HEK293T (cell line): ENCODE measurements at regions not wholly inside any gene's neighbourhood (a gene's known extent, or its start where the extent isn't known, plus 50 kb on each side); places are given as distances from the start of the nearest gene placed in this dataset.

Experiments
- CTCF ChIA-PET: fragments of 350-600 bp; formaldehyde crosslinking; extraction: SDS; loops from one replicate; lab custom pipeline; 2021; ENCODE audit warnings: antibody characterized with exemption, inconsistent platforms; lab: Yijun Ruan, JAX
- POLR2A ChIA-PET: fragments of 350-600 bp; formaldehyde crosslinking; extraction: SDS; loops from one replicate; lab custom pipeline; 2020; ENCODE audit warnings: antibody characterized with exemption, inconsistent platforms; lab: Yijun Ruan, JAX
- DNase-seq: peaks from one replicate; pipeline ENCODE4 v3.0.0; 2012; ENCODE audit warnings: mixed read lengths; ENCODE audit errors: extremely low spot score
- ARNT ChIP-seq: fragments of 450-650 bp; IDR thresholded peaks from 2 replicates; pipeline ENCODE4 v1.6.1; 2017; ENCODE audit warnings: mild to moderate bottlenecking
- BHLHE40 ChIP-seq: fragments of 450-650 bp; IDR thresholded peaks from 2 replicates; pipeline ENCODE4 v1.6.1; 2016; ENCODE audit warnings: mild to moderate bottlenecking, moderate library complexity, borderline replicate concordance
- CTBP1 ChIP-seq: fragments of 450-650 bp; IDR thresholded peaks from 2 replicates; pipeline ENCODE4 v1.6.1; 2016; ENCODE audit warnings: borderline replicate concordance
- ELF4 ChIP-seq: fragments of 450-650 bp; IDR thresholded peaks from 2 replicates; pipeline ENCODE4 v1.6.1; 2017; ENCODE audit warnings: antibody characterized with exemption
- FOXA1 ChIP-seq: fragments of 450-650 bp; IDR thresholded peaks from 2 replicates; pipeline ENCODE4 v1.6.1; 2016; ENCODE audit warnings: mild to moderate bottlenecking
- FOXK2 ChIP-seq: fragments of 450-650 bp; IDR thresholded peaks from 2 replicates; pipeline ENCODE4 v1.6.1; 2016; ENCODE audit warnings: mild to moderate bottlenecking
- FOXM1 ChIP-seq: fragments of 450-650 bp; IDR thresholded peaks from 2 replicates; pipeline ENCODE4 v1.6.1; 2017; ENCODE audit warnings: mild to moderate bottlenecking, borderline replicate concordance
- HDGF ChIP-seq: fragments of 450-650 bp; IDR thresholded peaks from 2 replicates; pipeline ENCODE4 v1.6.1; 2017; ENCODE audit warnings: antibody characterized with exemption, borderline replicate concordance
- L3MBTL2 ChIP-seq: fragments of 450-650 bp; conservative IDR thresholded peaks from 2 replicates; pipeline ENCODE4 v1.6.1; 2016; ENCODE audit warnings: mild to moderate bottlenecking
- LEF1 ChIP-seq: fragments of 450-650 bp; IDR thresholded peaks from 2 replicates; pipeline ENCODE4 v1.6.1; 2017; ENCODE audit warnings: mild to moderate bottlenecking, borderline replicate concordance
- NFRKB ChIP-seq: fragments of 450-650 bp; IDR thresholded peaks from 2 replicates; pipeline ENCODE4 v1.6.1; 2016; ENCODE audit warnings: mild to moderate bottlenecking, moderate library complexity
- PKNOX1 ChIP-seq: fragments of 450-650 bp; IDR thresholded peaks from 2 replicates; pipeline ENCODE4 v1.6.1; 2016
- SP1 ChIP-seq: fragments of 450-650 bp; IDR thresholded peaks from 2 replicates; pipeline ENCODE4 v1.6.1; 2017
- SUZ12 ChIP-seq: fragments of 450-650 bp; IDR thresholded peaks from 2 replicates; pipeline ENCODE4 v1.6.1; 2016; ENCODE audit warnings: mild to moderate bottlenecking
- TARDBP ChIP-seq: fragments of 450-650 bp; IDR thresholded peaks from 2 replicates; pipeline ENCODE4 v1.6.1; 2016
- ZNF384 ChIP-seq: fragments of 450-650 bp; IDR thresholded peaks from 2 replicates; pipeline ENCODE4 v1.6.1; 2016

- DNase-seq: no peak
- ChIA-PET CTCF (no interaction called here), POLR2A (no interaction called here)
- TF ChIP-seq ARNT (no peak), PKNOX1 (no peak), ZNF384 (no peak), FOXK2 (no peak), CTBP1 (no peak), L3MBTL2 (no peak), SUZ12 (no peak), FOXM1 (no peak), HDGF (no peak), SP1 (no peak), TARDBP (no peak), FOXA1 (no peak), ELF4 (no peak), NFRKB (no peak), BHLHE40 (no peak), LEF1 (no peak)
These were observed 128.8 kb upstream of the SESN3 start for GRCh38 chr11:95359756-95360155.

GRCh38 chr11:95359341-95359663, 128.3 kb upstream of the SESN3 start:
- POLR2A ChIA-PET: no interaction called here
- no peak for DNase-seq
- TF ChIP-seq BHLHE40 (no peak), ARNT (no peak), PKNOX1 (no peak), FOXK2 (no peak), HDGF (no peak), ZNF384 (no peak), SP1 (no peak), LEF1 (no peak), SUZ12 (no peak), FOXA1 (no peak), TARDBP (no peak), FOXM1 (no peak), L3MBTL2 (no peak), NFRKB (no peak), CTBP1 (no peak), ELF4 (no peak)
- CTCF ChIA-PET: no interaction called here

- CTCF ChIA-PET: no interaction called here
- POLR2A ChIA-PET: no interaction called here
- TF ChIP-seq BHLHE40 (no peak), ELF4 (no peak), FOXA1 (no peak), L3MBTL2 (no peak), ARNT (no peak), SUZ12 (no peak), ZNF384 (no peak), TARDBP (no peak), CTBP1 (no peak), LEF1 (no peak), SP1 (no peak), PKNOX1 (no peak), FOXK2 (no peak), NFRKB (no peak), FOXM1 (no peak), HDGF (no peak)
- DNase-seq: no peak
These were observed 127.7 kb upstream of the SESN3 start for GRCh38 chr11:95358511-95359340.

GRCh38 chr11:95354304-95354703, 123.3 kb upstream of the SESN3 start:
- ChIA-PET POLR2A (interaction anchor here (0.8 kb wide), 1 partner anchor 122 kb away, joined by 4 read pairs; no protein-coding TSS in a partner anchor), CTCF (no interaction called here)
- TF ChIP-seq ELF4: no peak
- TF ChIP-seq FOXA1: no peak
- no peak for TF ChIP-seq SP1
- TF ChIP-seq NFRKB: no peak
- TF ChIP-seq FOXM1: no peak
- no peak for TF ChIP-seq BHLHE40
- no peak for TF ChIP-seq ZNF384
- no peak for TF ChIP-seq LEF1
- no peak for TF ChIP-seq PKNOX1
- no peak for TF ChIP-seq TARDBP
- no peak for TF ChIP-seq SUZ12
- no peak for TF ChIP-seq FOXK2
- no peak for TF ChIP-seq HDGF
- TF ChIP-seq CTBP1: no peak
- no peak for TF ChIP-seq L3MBTL2
- no peak for TF ChIP-seq ARNT
- no peak for DNase-seq
